GM21381 (cell line): ENCODE measurements at regions not wholly inside any gene's neighbourhood (a gene's known extent, or its start where the extent isn't known, plus 50 kb on each side); places are given as distances from the start of the nearest gene placed in this dataset.

ENCODE experiments used
- ATAC-seq: cut with Tn5 transposase; IDR thresholded peaks from one replicate; pipeline ENCODE4 v1.9.1; 2021; ENCODE audit warnings: mild to moderate bottlenecking, moderate library complexity; ENCODE audit not compliant: unreplicated experiment

DNA sequence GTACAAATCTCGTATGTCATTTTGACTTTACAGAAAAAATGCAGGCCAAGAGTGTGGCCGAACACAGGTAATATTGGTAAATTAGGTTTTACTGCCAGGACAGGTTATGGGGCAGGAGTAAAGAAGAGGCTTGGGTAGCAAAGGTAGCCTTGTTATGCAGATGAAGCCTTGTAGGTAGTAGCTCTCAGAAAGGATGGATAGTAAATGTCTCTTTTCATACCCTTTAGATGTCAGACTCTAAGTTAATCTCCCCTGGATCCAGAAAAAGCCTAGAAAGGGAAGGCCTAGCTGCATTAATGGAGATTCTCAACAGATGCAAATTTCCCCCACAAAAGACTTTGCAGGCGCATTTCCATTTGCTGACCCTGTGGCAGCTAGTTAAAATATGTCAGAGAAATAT is 1445.1 kb upstream of the CADM2 start:
- no peak for ATAC-seq

DNA sequence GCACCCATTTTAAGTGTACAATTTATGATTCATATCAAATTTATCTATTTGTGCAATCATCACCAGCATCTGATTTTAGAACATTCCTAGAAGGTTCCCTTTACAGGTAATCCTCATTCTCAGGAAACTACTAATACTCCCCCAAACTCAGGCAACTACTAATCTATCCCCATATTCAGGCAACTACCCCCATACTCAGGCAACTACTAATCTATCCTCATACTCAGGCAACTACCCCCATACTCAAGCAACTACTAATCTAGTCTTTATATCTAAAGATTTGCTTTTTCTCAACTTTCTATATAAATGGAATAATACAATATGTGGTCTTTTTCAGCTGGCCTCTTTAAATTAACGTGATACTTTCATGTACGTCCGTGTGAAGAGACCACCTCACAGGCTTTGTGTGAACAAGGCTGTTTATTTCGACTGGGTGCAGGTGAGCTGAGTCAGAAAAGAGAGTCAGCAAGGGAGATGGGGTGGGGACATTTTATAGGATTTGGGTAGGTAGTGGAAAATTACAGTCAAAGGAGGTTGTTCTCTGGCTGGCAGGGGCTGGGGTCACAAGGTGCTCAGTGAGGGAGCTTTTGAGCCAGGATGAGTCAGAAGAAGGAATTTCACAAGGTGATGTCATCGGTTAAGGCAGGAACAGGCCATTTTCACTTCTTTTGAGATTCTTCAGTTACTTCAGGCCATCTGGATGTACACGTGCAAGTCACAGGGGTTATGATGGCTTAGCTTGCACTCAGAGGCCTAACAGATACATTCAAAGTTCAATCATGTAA is 1444.5 kb upstream of the CADM2 start:
- no peak for ATAC-seq

DNA sequence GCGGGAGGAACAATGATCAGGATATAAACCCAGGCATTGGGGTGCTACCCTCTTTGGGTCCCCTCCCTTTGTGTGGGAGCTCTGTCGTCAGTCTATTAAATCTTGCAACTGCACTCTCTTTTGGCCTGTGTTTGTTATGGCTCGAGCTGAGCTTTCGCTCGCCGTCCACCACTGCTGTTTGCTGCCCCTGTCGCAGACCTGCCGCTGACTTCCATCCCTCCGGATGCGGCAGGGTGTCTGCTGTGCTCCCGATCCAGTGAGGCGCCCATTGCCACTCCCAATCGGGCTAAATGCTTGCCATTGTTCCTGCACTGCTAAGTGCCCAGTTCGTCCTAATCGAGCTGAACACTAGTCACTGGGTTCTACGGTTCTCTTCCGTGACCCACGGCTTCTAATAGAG is 1443.7 kb upstream of the CADM2 start:
- ATAC-seq = no peak

DNA sequence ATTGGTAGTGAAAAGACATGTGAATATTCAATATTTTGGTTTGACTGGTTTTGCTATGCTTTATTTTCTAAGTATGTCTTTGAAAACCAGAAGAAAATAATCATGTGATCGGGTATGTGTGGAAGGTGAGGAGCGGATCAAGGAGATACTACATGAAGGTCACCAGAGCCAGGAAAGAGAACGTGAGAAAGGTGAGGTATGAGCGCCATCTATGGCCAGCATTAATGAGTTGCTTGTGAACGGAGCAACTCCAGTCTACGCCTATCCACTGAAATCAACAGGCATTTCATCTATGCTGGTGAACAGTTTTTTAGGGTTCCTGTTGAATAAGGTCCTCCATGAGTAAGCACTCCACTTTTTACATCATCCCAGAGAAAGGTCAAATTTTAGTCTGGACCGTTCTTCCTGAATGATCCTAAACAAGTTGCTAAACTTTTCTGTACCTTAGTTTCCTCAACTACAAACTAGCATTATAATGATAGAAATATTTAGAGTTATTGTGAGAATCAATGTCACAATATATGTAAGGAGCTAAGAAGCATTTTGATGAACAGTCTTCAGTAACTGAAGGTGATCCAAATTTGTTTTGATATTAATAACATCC is 1435.2 kb upstream of the CADM2 start:
- ATAC-seq = peak; percentile 73

DNA sequence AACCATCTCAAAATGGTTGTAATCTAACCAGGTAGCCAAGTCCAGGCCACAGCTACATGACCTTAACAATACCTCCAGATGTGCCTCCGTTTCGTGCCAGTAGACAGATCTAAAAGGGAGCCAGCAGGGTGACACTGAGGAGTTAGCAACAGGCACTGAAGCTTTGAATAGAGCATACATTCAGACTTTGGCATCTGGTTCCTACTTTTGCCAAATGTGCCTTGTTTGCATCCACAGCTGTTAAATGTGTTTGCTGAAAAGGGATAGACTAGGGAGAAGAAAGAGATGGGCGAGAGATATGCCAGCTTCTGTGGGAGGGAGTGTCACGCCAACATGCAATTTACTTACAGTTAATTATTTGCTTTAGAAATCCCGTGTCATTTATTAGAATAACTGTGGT is 1433.9 kb upstream of the CADM2 start:
- no peak for ATAC-seq

DNA sequence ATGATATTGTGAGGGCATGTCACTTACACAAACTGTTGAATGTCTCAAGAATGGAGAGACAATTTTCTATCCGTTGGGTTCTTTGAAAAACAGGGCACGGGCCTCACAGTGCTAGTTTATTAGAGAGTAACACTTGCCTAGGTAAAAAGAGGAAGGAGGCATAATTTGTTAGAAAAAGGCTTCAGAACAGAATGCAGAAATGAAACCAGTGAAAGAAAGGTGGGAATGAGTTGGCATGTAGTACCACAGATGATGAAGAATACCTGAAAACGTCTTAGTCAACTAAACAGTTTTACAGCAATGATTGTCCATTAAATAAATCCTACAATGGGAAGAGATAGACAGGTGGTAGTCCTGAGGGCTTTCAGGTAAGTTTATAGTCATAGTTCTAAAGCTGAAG is 1399.7 kb upstream of the CADM2 start:
- ATAC-seq = no peak

DNA sequence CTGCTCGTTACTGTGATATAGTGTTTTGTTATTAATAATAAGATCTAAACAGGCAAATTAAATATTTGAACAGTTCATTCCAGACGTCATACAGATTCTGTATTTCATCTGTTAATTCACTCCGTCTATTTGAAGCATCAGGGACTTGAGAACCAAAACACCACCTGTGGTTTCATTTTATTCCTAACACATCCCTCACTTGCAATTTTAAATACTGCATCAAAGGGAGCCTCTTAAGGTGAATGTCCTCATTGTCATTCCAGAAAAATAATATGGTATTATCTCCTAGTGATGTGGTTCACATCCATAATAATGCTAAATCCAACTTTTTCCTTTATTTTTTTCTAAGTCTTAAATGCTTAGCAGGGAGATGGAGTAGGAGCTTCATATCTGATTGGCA is 1390.9 kb upstream of the CADM2 start:
- ATAC-seq = no peak

DNA sequence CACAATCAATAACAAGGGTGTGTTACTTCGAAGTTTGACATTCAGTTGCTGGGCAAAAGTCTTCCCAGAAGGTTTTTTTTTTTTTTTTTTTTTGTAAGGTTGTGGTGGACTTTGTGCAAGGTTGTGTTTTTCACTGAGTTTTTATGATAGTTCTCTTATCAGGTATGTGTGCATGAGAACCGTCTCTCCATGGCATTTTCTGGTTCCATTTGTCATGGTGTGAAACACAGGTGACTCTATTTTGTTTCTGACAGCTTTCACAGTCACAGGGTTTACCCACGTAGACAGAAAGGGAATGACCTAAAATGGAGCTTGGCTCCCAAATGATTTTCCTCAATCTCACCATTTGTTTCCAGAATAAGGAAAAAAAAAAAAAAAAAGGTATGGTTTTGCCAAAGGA is 1377.2 kb upstream of the CADM2 start:
- ATAC-seq = no peak

DNA sequence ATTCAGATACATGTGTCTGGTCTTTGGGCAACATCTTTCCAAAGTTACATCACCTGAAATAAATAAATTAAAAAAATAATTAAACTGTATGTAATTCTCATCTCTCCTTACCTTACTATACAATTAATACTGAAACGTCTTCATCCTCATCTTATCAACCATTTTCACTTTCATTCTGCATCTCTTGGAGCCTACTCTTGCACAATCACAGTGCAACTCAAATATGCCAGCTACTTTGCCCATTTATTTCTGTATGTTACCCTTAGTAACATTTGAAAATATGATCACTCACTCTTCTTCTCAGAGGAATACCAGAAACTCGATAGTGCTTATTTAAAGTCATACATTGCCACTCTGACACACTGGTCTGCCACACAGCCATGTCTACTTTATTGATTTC is 1357.1 kb upstream of the CADM2 start:
- no peak for ATAC-seq

DNA sequence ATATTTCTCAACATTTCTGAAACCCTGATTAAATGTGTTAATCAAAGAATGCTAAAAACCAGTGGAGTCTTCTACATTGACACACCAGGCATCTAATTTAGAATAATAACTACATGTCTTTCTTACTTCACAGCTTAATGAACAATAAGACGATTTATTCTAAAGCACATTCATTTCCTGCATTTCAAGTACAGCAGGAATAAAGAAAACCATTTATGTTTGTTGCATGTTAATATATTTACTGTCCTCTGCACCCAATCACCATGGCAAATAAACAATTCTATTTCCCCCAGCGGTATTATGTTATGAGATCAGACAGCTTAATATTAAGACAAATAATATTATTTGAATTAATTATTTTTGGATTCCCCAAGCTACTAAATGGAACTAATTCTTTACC is 1336.3 kb upstream of the CADM2 start:
- ATAC-seq = no peak

DNA sequence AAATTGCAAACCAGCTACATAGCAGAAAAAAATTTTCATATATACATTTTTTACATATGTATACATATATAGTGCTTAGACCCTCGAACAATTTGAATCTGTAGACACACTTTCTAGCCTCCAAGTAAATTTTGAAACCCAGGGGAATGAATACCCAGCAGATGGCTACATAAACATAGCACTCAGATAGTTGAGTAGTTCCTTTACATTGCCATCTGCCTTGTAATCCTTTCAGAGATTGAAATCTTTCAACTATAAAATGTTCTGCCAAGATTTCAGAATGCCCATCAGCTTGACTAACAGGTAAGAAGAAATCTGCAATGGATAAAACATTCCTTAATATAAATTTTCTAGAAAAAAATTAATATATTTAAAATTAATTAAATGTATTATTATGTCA is 1333.5 kb upstream of the CADM2 start:
- ATAC-seq = no peak

DNA sequence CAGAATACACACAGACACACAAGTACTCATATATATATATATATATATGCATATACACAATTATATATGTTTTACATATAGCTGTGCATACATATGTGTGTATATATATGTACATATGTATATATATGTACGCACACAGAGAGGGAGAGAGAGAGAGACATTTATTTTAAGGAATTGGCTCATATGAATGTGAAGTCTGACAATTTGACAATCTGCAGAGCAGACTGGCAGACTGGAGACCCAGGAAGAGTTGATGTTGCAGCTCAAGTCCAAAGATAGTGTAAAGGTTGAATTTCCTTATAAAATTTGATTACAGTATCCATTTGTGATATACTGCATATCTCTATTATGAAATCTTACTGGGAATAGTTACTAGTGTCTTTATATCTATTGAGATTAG is 1330.3 kb upstream of the CADM2 start:
- no peak for ATAC-seq

DNA sequence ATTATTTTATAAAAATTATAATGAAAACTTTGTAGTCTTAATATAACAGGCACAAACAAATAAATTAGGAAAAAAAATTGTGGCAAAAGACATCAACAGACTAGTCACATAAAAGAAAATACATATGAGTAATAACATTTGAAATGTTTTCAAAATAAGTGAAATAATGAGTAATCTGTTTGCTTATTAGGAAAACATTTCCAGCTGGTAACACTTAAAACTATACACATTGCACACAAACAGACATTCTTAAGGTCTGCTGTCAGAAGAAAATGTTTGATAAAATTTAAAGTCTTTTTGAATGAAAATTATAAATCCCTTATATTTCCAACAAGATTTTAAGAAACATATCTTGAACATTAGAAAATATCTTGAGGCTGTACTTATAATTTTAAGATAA is 1326.3 kb upstream of the CADM2 start:
- no peak for ATAC-seq

DNA sequence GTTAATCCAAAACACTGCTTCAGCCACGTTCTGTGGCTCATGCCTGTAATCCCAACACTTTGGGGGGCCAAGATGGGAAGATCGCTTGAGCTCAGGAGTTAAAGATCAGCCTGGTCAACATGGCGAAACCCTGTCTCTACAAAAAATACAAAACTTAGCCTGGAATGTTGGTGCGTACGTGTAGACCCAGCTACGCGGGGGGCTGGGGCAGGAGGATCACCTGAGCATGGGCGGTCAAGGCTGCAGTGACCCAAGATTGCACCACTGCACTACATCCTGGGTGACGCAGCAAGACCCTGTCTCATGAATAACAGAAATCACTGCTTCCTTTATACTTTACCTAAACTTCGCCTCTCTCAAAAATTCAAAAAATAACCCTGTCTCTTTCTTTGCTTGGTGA is 1325.0 kb upstream of the CADM2 start:
- ATAC-seq = no peak

DNA sequence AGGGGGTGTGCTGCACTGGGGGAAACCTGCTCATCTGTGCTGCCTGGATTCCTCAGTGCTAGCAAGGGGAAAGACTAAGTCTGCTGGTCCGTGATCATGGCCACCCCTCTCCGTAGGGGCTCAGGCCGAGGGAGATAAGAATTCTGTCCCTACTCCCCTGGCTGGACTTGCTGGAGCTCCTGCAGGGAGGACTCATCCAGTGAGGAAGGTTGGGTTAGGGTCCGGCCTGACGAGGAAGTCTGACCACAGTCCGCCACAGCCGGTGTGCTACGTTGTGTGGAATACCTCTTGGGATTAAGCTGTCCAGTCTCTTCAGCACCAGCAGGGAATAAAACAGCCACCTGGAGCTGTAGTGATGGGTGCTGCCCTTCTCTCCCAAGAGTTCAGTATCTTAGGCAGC is 1309.1 kb upstream of the CADM2 start:
- ATAC-seq = no peak

DNA sequence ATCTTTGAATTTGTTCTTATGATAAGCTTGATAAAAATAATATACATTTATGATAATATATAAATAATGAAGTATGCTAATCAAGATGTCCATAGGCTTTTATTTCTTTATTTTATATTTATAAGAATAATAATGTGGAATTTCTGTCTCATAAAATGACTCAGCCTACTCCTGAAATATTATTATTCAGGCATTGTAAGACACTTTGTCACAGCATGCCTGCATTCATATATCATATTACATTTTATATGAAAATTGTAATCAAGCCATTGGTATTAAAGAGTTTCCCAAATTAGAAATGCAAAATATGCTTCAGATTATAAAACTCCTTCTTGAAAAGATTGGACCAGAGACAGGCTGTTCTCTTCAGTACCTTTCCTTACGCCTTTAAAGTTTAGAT is 1303.7 kb upstream of the CADM2 start:
- ATAC-seq = no peak

DNA sequence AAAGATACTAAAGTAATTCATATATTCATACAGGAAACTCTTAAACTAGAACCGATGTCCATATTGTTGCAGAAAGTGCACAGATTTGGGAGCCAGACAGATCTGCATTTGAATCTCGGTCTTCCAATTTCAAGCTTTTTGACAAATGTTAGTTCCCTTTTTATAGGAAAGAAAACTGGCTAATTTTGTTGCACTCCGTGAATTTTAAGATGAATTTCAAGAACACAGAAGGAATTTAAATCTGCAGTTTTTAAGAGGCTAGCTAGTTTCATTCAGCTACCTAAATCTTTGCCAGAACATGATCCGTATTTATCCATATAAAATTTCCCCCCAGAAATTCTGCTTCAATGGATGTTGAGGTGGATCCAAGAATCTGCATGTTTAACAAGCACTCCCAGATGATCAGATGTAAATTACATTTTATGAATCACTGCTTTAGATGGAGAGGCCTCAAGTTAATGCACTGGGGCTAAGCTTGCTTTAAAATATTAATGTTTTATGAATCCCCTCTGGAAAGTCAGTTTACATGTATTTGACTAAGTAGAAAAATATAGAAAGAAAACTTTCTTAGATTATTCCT is 1296.3 kb upstream of the CADM2 start:
- ATAC-seq = no peak

DNA sequence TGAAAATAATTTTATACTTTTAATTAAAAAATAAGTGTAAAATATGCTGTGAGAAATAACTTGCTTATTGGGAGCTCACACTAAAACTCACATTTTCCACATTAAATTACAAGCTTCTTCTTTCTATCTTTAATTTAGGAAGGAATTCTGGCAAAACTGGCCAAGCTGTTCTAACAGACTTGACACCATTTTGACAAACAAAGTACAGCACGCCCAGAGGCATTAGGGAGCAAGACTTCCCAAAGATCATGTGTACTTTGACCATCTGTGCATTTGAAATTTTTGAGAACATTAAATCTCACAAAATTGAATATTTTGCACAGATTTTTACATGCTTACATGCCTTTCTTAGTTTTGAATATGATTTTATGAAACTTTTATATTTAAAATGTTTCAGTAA is 1288.4 kb upstream of the CADM2 start:
- ATAC-seq = no peak

DNA sequence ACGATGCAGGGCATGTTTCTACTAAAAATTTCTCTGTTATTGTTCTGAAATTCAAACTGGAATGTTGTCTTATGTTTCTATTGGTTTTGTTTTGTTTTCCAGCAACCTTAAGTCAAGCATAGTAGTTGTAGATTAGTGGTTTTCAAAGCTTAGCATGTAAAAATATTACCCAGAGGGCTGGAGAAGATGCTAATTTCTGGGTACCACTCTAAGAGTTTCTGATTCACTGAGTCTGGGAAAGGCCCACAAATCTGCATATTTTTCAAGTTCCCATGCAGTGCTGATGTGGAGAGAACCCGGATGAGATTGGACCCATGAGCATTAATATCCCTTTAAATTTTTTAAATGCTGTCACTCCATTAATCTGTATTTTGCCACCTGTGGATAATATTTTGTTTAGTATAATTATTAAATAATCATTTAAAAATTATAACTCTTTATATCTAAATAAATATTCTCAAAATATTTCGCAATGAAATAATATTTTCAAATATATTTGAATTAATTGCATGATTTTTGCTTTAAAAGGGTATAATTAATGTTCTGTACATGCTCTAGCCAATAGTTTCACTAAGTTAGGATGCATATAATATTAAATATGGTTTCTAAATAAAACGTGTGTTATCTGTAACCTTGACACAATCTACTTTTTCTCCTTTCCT is 1274.7 kb upstream of the CADM2 start:
- no peak for ATAC-seq

DNA sequence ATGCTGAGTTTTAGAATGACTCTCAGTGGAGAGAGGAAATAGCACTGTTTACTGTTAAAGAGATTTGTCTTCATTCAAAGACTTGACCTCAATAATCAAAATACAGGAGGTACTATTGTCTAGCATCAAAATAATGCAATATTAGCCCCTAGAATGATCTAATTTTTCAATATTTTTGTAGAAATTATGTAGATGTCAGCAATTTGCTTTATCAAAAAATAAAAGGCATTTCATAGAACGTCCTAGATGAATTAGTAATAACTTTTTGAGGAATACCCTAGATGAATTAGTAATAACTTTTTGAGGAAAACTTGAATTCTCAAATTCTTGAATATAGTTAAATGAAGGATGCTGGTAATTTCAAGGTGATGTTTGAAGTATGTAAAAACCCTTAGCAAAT is 1252.1 kb upstream of the CADM2 start:
- ATAC-seq = no peak

DNA sequence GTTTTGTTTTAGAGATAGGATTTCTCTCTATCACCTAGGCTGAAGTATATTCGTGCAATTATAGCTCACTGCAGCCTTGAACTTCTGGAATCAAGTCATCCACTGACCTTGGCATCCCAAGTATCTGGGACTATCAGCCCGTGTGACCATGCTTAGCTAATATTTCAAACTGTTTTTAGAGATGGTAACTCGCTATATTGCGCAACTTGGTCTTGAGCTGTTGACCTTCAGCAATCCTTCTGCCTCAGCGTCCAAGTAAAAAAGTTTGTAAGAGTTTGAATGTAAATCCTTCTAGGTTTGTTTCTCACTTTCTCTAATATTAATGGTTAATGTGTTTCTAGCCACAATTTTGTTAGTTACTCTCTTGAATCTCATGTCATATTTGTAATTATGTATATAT is 1243.5 kb upstream of the CADM2 start:
- ATAC-seq = no peak

DNA sequence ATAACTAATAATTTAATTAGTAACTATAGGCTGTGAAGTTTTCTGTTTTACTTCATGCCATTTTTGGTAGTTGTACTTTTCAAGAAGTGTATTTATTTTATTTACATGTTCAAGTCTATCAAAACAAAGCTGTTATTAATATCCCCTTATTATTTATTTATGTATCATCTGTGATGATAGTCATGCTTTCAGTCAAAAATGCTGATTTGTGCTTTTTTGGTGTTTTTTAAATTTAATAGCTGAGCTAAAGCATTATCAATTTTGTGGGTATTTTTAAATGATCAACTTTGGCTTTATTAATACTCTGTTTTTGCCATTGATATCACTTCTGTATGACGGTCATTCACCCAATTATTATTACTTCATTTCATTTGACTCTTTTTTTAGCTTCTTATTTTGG is 1229.2 kb upstream of the CADM2 start:
- no peak for ATAC-seq
